WERI-Rb-1 (cell line): ENCODE measurements at regions not wholly inside any gene's neighbourhood (a gene's known extent, or its start where the extent isn't known, plus 50 kb on each side); places are given as distances from the start of the nearest gene placed in this dataset.

ENCODE experiments used
- DNase-seq: peaks from one replicate; pipeline ENCODE4 v3.0.0-alpha.2; 2020
- H3K27ac ChIP-seq: fragments of 250-450 bp; sonication (Bioruptor Pico); 2 replicates; pipeline ENCODE4 v1.5.1; 2020; ENCODE audit warnings: mild to moderate bottlenecking, moderate library complexity
- H3K27me3 ChIP-seq: fragments of 250-450 bp; sonication (Bioruptor Pico); 2 replicates; pipeline ENCODE4 v1.5.1; 2021; ENCODE audit warnings: mild to moderate bottlenecking, low read depth, moderate library complexity; ENCODE audit not compliant: insufficient read depth, severe bottlenecking
- H3K36me3 ChIP-seq: fragments of 250-450 bp; sonication (Bioruptor Pico); 2 replicates; pipeline ENCODE4 v1.5.1; 2020; ENCODE audit warnings: mild to moderate bottlenecking, moderate library complexity
- H3K4me3 ChIP-seq: 2 replicates; pipeline ENCODE4 v1.5.1; 2011; ENCODE audit warnings: low read depth, mild to moderate bottlenecking, control low read depth, low read length
- H3K9me3 ChIP-seq: fragments of 250-450 bp; sonication (Bioruptor Pico); 2 replicates; pipeline ENCODE4 v1.5.1; 2021; ENCODE audit warnings: mild to moderate bottlenecking, moderate library complexity; ENCODE audit not compliant: severe bottlenecking
- TF ChIP-seq, protein P1 (sequence below): IDR thresholded peaks from 2 replicates; pipeline ENCODE4 v1.5.1; 2011; ENCODE audit warnings: low read depth, mild to moderate bottlenecking, control low read depth, inconsistent platforms, low read length

GRCh38 chr7:88635149-88635548 lies 124.4 kb upstream of the ZNF804B start:
- TF ChIP-seq, protein P1, sequence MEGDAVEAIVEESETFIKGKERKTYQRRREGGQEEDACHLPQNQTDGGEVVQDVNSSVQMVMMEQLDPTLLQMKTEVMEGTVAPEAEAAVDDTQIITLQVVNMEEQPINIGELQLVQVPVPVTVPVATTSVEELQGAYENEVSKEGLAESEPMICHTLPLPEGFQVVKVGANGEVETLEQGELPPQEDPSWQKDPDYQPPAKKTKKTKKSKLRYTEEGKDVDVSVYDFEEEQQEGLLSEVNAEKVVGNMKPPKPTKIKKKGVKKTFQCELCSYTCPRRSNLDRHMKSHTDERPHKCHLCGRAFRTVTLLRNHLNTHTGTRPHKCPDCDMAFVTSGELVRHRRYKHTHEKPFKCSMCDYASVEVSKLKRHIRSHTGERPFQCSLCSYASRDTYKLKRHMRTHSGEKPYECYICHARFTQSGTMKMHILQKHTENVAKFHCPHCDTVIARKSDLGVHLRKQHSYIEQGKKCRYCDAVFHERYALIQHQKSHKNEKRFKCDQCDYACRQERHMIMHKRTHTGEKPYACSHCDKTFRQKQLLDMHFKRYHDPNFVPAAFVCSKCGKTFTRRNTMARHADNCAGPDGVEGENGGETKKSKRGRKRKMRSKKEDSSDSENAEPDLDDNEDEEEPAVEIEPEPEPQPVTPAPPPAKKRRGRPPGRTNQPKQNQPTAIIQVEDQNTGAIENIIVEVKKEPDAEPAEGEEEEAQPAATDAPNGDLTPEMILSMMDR = no peak
- no peak overlapping the region for H3K4me3 ChIP-seq
- H3K27ac ChIP-seq = no peak overlapping the region
- no peaks in the 10 kb centered on the region for H3K9me3 ChIP-seq
- no peak for DNase-seq
- no peaks in the 10 kb centered on the region for H3K36me3 ChIP-seq
- H3K27me3 ChIP-seq = no peaks in the 10 kb centered on the region

DNA sequence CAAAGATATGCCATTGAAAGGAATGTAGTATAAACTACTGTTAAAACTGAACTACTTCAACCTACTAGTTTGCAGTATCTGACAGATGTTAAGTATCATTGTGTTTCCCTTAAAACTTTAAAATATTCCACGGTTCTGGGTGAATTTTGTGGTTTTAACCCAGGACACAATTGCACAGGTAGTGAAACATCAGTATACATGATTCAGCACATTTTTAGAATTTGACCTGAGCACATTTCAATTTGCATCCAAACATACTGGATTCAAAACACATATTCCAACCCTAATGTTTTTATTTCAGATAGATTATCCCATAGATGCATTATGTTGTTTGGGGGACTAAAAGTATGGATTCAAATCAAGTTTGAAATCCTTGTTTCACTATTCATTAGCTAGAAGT lies 129.9 kb upstream of the ZNF804B start:
- Histone ChIP-seq H3K27me3 (no peaks in the 10 kb centered on the region), H3K4me3 (no peak overlapping the region), H3K36me3 (no peaks in the 10 kb centered on the region), H3K9me3 (no peaks in the 10 kb centered on the region), H3K27ac (no peak overlapping the region)
- DNase-seq = no peak
- TF ChIP-seq, protein P1 = no peak

GRCh38 chr7:88628363-88629085 lies 131.0 kb upstream of the ZNF804B start:
- no peak overlapping the region for H3K4me3 ChIP-seq
- no peak overlapping the region for H3K27ac ChIP-seq
- no peak for DNase-seq
- TF ChIP-seq, protein P1 = no peak
- no peaks in the 10 kb centered on the region for H3K36me3 ChIP-seq
- H3K27me3 ChIP-seq = no peaks in the 10 kb centered on the region
- no peaks in the 10 kb centered on the region for H3K9me3 ChIP-seq

DNA sequence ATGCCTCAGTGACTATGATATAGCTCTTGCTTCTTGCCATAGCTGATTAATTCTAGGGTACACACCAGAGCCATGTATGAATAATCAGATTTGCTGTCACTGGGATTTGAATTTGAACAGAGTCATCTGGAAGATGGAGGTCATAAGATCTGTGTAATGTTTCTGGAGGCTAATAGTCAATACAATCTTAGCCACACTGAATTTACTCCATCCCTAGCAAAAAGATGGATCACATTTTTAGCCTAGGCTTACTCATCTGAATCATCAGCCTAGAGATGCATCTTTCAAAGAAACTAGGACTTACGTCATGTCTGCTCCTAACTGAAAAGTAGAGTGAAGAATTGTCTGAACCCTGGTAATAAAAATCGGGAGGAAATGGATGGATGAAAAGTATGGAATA lies 142.3 kb upstream of the ZNF804B start:
- Histone ChIP-seq H3K27ac (no peak overlapping the region), H3K9me3 (no peaks in the 10 kb centered on the region), H3K36me3 (no peaks in the 10 kb centered on the region), H3K4me3 (no peak overlapping the region), H3K27me3 (no peaks in the 10 kb centered on the region)
- TF ChIP-seq, protein P1 = no peak
- DNase-seq = no peak

DNA sequence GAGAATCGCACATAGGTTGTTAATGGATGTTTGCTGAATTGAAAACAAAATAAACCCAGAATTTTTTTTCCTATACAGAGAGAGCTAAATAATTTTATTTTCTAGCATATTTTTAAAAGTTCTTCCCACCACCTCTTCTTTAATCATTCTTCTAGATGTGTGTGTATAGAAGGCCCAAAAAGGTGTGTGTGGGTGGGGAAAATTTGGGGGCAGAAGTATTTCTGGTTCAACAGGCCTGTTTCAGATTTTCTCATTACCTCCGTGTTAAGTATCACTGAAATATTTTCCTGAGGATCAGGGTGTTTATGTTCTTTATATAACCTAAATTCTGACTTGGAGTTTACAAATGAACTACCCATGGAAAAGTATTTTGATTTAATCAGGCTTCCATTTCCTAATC lies 144.2 kb upstream of the ZNF804B start:
- TF ChIP-seq, protein P1 = no peak
- Histone ChIP-seq H3K4me3 (no peak overlapping the region), H3K36me3 (no peaks in the 10 kb centered on the region), H3K9me3 (no peaks in the 10 kb centered on the region), H3K27ac (no peak overlapping the region), H3K27me3 (no peaks in the 10 kb centered on the region)
- no peak for DNase-seq

GRCh38 chr7:88614736-88615135 lies 144.8 kb upstream of the ZNF804B start:
- Histone ChIP-seq H3K4me3 (no peak overlapping the region), H3K27ac (no peak overlapping the region), H3K27me3 (no peaks in the 10 kb centered on the region), H3K9me3 (no peaks in the 10 kb centered on the region), H3K36me3 (no peaks in the 10 kb centered on the region)
- no peak for DNase-seq
- TF ChIP-seq, protein P1 = no peak
